GM12878 (cell line): ENCODE measurements at regions not wholly inside any gene's neighbourhood (a gene's known extent, or its start where the extent isn't known, plus 50 kb on each side); places are given as distances from the start of the nearest gene placed in this dataset.

Source experiments
- EP300 ChIP-seq, 2 experiments: fragments of 150-350 bp in 1 of 2; IDR thresholded peaks; 2 replicates each; pipeline ENCODE4 v1.6.1; 2011 to 2012; ENCODE audit warnings: low read depth in 2 of 2, low read length in 2 of 2, borderline replicate concordance in 1 of 2, improper control_type of control experiment in 1 of 2, inconsistent platforms in 1 of 2; ENCODE audit not compliant: control insufficient read depth in 1 of 2
- POLR2A ChIP-seq: IDR thresholded peaks from 2 replicates; pipeline ENCODE4 v1.6.1; 2011; ENCODE audit warnings: low read depth, mild to moderate bottlenecking, low read length
- TF ChIP-seq, protein P1 (sequence below): IDR thresholded peaks from 2 replicates; pipeline ENCODE4 v1.6.1; 2012; ENCODE audit warnings: mild to moderate bottlenecking, low read depth, low read length
- TF ChIP-seq, protein P2 (sequence below): IDR thresholded peaks from 2 replicates; pipeline ENCODE4 v1.6.1; 2011; ENCODE audit warnings: low read depth, low read length, improper control_type of control experiment, borderline replicate concordance

DNA sequence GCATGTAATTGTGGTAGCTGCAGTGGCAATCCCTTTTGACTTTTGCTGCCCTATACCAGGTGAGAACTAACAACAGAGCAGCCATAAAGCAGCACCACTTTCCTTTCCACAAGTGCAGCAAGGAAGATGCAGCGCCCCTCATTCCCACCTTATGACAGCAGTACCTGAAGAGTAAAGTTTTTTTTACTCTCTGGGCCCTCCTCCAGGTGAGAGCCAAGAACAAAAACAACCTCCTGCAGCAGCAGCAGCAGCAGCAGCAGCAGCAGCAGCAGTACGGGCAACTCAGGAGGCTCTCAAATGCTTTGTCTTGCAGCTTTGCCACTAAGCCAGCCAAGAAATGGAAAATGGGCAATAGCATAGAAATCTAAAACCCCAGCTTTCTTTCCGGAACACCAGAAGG lies 397.5 kb downstream of the FIGN start:
- TF ChIP-seq POLR2A (no peak), EP300 (IDR thresholded peaks at IDR 0.05; ENCODE audit: borderline replicate concordance in 1 of 2, control insufficient read depth in 1 of 2, low read depth in 2 of 2, low read length in 2 of 2) (no peak)
- TF ChIP-seq, protein P1, sequence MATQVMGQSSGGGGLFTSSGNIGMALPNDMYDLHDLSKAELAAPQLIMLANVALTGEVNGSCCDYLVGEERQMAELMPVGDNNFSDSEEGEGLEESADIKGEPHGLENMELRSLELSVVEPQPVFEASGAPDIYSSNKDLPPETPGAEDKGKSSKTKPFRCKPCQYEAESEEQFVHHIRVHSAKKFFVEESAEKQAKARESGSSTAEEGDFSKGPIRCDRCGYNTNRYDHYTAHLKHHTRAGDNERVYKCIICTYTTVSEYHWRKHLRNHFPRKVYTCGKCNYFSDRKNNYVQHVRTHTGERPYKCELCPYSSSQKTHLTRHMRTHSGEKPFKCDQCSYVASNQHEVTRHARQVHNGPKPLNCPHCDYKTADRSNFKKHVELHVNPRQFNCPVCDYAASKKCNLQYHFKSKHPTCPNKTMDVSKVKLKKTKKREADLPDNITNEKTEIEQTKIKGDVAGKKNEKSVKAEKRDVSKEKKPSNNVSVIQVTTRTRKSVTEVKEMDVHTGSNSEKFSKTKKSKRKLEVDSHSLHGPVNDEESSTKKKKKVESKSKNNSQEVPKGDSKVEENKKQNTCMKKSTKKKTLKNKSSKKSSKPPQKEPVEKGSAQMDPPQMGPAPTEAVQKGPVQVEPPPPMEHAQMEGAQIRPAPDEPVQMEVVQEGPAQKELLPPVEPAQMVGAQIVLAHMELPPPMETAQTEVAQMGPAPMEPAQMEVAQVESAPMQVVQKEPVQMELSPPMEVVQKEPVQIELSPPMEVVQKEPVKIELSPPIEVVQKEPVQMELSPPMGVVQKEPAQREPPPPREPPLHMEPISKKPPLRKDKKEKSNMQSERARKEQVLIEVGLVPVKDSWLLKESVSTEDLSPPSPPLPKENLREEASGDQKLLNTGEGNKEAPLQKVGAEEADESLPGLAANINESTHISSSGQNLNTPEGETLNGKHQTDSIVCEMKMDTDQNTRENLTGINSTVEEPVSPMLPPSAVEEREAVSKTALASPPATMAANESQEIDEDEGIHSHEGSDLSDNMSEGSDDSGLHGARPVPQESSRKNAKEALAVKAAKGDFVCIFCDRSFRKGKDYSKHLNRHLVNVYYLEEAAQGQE = no peak
- TF ChIP-seq, protein P2, sequence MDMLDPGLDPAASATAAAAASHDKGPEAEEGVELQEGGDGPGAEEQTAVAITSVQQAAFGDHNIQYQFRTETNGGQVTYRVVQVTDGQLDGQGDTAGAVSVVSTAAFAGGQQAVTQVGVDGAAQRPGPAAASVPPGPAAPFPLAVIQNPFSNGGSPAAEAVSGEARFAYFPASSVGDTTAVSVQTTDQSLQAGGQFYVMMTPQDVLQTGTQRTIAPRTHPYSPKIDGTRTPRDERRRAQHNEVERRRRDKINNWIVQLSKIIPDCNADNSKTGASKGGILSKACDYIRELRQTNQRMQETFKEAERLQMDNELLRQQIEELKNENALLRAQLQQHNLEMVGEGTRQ = no peak
